CD4-positive, alpha-beta T cell treated with Interleukin-17A for 4 hours (primary cell): ENCODE measurements at regions not wholly inside any gene's neighbourhood (a gene's known extent, or its start where the extent isn't known, plus 50 kb on each side); places are given as distances from the start of the nearest gene placed in this dataset.

Experiments used
- DNase-seq: peaks from one replicate; pipeline ENCODE4 v3.0.0-alpha.2; 2020; ENCODE audit warnings: mixed read lengths

DNA sequence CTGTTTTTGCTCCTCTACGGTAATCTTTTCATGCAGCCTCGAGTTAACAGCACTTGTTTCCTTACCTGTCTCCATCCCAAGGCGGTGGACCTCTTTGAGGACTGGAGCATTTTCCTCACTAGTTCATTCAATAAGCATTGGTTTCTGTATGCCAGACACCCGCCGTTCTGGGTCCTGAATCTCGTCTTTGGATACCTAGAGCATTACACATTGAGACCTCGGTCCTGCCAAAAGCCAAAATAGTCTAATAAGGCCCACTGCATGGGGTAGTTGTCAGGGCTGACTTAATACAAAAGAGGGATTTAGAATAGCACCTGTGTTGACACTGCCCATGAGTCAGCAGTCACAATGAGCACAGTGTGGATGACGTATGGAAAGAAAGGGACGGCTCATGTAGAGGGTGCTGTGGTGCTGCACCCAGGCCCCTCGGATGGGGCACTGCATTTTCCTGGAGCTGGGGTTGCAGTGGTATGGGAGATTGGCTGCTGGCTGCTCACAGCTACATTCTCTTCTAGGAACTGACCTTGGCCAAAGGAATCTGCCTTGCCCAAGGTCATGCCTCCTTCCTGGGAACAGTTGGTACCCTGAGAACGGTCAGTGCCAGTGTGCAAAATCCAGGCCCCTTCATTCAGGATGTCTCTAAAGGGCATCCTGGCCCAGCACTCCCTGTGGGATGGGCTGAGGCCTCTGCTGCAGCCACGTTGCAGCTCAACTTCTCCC is 126.9 kb upstream of the NCK2 start:
- DNase-seq: no peak

DNA sequence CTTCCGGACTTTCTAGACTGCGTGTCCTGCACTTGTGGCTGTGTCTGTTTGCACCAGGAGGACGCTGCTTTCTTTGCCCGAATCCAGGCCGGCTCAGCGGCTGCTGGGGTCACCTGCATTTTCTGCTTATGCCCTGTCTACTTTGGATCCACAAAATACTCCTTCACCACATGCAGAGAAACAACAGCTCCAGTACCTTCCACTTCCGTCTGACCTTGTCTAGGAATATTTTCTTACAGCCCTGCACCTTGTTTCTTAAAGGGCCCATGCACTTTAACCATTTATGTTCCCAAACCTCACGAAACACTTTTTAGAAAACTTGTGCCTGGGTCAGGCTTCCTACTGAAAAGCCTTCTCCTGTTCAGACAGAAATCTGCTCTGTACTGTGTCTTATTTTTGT is 129.4 kb upstream of the NCK2 start:
- DNase-seq: no peak

DNA sequence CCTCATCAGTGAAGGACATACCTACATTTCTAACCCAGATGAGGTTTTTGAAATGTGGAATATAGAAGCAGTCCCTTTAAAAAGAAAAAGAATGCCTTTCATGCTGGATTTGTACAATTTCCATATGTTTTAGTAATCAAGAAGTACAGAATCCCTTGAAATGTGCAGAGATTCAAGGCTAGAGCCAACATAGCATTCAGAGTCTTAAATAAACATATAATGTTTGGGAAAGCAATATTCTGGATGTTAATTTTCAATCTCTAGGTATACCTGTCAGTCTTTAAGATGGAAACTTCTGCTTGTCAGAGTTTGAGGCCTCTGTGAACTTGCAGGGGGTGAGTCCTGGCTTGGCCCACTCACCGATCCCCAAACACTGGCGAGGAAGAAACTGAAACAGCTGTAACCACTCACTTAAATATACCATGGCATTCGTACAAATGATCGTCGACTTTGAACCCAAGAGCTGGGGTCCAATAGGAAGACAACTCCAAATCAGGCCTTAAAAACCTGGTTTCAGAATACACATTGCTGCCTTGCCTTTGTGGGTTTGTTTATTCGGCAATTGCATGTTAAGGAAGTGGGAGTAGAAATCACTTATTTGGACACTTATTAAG is 132.8 kb upstream of the NCK2 start:
- no peak for DNase-seq

DNA sequence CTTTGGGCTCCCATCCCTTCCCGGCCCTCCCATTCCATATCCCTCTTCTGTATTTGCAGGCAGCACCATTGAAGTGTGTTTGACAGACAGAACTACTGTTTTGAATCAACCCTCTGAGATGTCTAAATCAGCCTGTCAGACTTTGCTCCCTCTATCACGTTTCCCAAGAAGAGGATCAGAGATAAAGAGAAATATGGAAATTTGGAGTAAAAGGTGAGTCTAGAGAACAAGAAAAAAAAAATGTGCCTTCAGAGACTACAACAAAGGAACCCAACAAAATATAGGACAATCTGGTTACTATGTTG is 133.4 kb upstream of the NCK2 start:
- DNase-seq: no peak

DNA sequence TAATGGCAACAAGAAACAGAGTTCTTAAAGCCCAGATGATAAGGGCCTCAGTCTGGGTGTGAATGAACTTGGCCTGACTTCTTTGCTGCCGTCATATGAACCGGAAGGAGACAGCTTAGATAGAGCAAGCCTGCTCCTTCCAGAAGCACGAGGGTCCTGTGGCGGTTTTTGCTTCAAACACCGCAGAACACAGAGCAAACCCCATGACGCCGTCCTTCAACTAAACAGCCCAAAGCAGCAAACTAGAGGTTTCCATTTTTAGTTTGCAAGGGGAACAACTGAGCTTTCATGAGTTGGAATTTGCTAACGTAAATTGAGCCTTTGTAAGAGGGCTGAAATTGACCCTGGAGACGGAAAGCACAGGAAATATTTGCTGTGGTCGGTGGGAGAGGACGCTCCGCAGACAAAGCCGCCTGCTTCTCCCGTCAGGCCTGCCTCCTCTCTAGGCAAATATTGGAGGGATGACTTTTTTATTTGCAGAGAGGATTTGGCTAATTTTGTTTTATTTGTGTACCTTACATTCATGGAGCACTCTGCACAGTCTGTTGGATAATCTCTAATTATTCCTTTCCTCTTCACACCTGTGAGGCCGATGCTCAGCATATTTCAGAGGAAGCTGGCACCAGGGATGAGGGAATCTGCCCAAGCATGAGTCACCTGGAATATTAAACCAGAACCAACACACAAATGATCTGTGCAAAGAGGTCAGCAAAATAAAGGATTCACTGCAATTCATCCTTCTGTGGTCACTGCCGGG is 134.0 kb upstream of the NCK2 start:
- no peak for DNase-seq

DNA sequence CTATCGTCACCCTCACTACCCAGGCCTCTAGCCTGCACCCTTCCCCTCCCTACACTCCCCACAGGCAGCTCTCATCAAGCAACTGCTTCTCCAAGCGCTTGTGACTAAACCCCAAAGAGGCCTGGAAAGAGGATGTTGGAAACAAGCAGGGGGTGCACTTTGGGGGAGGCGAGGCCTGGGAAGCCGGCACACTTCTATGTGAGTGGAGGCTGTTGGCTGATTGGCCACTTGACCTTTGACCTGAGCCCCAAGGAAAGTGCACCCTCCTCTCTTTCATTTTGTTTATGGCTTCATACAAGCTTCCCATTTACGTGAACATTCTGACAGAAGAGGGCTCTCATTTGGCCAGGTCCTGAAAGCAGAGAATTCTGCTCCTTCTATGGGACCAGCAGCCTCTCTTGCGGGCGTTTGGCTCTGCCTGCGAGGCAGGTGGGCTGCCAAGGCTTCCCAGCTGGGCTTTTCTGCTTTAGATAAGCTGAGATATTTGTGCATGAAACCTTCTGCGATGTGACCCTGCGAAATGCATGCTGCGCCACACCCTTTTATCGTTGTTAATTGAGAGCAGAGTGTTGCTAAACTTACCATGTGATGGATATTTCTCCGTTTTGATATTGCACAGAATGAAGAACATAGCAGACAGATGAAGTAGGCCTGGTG is 134.8 kb upstream of the NCK2 start:
- DNase-seq: no peak

DNA sequence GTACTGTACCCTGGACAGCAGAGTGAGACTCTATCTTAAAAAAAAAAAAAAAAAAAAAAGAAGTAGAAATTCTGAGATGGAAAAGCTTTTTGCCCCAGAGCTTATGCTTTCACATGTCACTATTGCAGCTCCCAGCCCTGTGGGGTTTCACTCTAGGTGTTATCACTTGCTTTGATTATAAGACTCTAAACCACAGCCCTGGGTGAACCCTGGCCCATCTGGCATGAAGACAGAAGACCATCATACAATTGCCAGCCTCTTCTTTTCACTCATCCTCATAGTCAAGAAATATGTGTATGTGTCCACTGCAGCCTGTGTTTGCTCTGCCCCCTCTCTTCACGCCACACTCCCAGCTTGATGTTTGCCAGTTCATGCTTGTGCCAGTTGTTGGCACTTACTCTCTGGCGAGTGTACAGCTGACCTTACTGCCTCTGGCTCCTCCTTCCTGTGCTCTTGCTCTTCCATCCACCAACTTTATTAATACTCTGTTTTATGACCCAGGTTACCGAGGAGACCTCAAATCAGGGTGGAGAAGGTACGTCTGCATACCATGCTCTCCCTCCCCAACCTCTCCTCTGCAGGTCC is 136.7 kb upstream of the NCK2 start:
- DNase-seq: no peak

DNA sequence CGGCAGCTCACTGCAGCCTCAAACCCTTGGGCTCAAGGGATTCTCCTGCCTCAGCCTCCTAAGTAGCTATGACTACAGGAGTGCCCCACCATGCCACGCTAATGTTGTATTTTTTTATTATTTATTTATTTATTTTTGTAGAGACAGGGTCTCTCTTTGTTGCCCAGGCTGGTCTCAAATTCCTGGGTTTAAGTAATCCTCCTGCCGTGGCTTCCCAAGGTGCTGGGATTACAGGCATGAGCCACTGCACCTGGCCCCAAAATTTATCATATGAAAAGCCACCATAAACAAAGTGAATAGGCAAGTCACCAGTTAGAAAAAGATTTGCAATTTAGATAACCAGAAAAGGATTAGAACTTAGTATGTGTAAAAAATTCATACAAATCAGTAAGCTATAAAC is 138.6 kb upstream of the NCK2 start:
- no peak for DNase-seq

DNA sequence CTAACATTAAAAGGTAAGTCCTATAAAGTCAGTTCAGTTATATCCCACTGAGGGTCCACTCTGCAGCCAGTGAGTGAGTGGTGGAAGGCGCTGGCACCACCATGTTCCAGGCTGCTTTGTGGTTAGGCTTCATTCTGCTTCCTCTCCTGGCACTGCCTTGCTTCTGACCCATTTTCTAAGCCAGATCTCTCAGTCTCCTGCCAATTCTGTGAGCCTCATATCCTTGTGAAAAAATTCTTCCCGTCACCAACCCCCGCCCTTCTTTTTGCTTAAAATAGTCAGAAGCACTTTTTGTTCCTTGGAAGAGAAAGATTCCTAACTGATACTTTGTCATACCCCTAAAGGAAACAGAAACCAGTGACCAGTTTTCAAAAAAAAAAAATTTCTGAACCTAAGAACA is 139.8 kb upstream of the NCK2 start:
- DNase-seq: no peak

DNA sequence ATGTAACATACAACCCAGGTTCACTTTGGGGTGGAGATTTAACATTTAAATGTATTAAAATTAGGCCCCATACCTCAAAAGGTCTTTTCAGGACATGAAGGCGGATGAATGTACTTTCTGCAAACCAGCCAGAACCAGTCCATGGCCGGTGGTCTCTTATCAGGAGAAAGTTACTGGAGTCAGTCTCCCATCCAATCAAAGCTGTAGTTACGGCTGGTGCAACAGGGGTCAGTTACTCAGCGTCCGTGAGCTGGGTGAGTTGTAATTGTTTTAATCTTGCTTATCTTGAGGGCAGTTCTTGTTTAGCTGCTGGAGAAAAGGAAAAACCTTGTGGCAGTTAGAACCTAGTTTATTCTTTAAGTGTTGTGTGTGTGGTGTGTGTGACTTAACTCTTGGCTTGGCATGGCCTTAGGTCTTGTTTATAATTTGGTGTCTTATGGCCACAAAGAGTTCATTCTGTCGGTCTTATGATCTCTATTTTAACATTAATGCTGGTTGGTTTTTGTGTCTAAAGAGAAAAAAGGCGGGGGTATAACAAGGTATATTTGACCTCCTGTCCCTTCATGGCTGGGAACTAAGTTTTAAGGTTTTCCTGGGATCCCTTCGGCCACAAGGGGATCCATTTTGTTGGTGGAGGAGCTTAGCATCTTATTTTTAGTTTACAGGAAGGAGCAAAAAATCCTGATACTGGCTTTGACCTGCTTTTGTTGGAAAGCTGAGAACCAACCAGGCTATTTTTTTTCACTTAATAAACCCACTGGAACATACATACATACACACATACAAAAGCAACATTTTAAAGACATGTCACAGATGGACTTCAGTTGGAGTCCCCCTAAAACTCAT is 143.5 kb upstream of the NCK2 start:
- DNase-seq: no peak

DNA sequence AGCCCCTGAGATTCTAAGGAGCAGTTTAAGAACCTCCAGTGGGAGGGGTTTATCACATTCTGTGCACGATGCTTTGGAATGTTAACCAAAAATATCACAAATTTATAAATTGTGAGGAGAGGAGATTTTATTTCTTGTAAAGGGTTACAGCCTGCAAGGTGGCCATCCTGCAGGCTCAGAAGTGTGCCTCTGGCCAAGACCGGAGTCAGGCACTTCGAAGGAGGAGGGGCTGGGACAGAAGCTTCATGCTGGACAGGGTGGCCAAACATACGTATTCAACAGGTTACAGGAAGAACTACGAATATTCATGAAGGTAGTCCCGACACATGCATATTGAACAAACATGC is 144.1 kb upstream of the NCK2 start:
- DNase-seq: no peak

DNA sequence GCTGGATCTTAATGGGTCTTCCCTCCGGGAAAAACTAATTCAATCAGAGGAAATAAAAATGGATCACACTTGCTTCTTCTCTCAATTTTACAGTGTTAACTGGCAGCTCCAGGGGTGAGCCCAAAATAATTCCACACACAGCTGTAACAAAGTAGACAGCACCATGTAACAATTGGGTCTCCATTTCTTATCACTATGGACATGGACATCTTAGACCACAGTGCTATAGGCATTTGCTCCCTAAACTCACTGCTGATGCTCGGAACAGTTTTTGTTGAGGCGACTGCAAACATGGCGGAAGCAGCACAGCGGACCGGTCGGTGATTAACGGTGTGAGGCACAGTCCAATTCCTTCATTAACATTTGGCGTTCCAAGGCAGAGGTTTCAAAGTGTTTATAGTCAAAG is 144.7 kb upstream of the NCK2 start:
- no peak for DNase-seq

DNA sequence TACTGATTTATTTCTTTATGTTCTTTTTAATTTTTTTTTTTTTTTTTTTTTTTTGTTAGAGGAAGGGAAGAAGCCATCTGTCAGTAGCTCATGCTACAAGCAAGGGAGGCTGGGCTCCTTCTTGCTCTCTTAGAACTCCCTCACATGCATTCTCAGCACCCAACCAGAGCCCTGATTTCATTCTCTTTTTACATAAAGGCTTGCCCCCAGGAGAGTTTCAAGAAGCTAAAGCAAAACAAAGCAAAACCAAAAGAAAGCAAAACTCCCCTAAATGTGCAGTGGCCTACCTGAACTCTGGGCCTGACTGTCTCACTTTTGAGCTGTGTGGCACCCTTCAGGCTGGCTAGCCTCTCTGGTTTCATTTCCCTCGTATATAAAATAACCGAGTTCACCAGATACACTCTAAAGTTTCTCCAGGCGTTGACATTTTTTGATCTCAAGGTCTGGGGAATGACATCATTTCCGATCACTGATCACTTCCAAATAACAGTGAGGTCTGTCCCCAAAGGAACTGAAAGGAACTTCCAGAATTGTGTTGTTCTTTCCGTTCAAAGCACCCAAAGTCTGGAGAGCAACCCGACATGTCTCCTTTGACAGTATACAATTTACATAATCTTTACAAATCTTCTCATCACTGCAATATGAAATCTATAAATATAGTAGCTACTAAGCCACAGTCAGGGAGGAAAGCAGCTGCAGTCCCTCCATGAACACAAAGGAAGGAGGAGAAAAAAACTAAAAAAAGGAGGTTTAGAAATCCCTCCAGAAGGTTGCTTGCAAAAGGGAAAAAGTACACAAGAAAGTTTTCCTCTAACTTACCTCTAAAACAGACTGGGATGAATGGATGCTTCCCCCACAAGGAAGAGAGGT is 145.6 kb upstream of the NCK2 start:
- no peak for DNase-seq

DNA sequence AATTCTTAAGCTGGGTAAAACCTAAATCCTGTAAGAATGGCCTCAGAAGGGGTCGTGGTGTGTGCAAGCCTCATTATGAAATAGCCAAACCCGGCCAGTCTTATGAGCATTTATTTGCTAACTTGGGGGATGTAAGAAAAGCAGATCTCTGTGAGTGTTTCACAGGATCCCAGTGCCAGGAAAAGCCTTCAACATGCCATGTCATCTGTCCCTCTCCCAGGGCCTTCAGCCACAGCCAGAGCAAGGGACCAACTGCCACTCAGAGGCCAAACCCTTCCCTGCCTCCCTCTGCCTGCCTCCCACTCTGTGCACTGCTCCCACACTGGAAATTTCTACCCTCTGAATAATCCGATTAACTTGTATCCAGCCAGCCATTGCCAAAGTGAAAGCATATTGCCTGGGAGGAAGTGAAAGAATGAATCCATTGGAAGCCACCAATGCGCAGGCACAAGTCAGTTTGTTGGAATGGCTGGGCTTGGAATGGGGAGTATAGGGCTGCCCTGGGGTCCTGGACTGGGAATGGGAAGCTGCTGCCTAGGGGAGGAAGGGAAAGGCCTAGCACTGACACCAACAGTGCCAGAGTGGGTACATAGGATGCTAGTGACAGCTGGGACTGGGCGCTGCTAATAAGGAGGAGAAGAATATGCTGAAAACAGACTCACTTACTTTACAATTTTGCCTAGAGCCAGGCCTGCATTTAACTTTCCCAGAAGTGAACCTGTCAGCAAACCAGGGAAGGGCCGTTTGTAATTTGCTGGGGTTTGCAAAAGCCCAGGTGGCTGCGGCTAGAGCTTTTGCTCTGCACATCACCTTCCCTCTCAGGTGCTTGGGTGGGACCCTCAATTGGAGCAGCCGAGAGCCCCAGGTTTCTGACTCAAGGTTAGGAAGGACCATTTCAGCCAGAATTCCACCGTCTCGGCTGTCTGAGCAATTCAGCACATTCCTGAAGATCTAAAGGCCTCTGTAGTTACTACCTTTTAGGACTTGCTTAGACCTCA is 146.6 kb upstream of the NCK2 start:
- DNase-seq: no peak

DNA sequence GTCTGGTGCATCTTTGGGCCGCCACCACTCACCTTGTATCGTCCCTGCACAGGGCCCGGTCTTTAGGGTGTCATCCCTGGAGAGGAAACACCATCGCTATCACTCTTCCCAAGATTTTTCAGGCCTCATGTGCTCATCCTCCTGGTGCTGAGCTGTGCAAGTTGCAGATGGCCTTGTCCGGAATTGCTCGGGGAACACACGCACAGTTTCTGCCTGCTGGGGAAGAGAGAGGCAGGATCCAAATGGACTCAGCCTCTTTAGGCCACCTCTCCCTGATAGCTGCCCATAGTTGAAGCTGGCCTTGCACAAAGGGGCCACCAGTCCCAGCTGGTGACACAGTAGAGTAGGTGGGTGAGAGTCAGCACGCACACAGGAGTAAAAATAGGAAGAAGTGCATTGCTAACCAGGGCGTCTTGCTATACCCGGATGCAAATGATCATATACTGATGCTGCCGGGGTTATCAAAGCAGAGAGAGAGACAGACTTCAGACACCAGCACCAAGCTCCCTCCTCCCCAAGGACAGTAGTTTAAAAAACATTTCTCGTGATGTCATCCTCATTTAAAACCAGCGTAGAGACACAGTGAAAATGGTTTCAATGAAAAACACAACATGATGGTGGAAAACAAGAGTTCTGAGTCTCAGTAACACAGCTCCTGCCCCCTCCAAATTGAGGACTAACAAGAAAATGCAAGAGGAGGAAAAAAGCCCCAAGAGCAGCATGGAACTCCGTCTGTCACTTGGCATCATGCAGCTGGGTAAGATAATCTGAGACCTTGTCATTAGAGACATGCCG is 147.5 kb upstream of the NCK2 start:
- DNase-seq: no peak

DNA sequence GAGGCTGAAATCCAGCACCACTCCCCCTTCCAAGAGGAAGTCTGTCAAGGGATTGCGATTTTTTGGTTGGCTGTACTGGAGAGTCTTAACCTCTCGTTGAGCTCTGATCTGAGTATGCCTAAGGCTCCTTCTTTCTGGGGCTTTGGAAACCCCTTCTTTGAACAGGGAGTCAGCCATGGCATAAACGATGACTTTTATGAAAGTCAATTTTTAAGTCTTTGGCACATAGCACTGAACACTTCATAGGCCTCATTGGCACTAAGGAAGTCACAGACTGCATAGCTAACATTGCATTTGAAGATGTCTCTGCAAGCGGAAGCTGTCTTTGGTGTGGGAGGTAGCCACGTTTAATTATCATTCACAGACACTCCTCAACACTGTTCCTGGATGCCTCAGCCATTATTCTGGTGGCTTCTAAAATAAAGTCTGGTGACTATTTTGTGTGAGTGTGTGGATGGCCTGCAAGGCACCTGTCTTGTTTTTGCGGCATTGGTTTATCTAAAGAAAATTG is 148.2 kb upstream of the NCK2 start:
- DNase-seq: no peak

DNA sequence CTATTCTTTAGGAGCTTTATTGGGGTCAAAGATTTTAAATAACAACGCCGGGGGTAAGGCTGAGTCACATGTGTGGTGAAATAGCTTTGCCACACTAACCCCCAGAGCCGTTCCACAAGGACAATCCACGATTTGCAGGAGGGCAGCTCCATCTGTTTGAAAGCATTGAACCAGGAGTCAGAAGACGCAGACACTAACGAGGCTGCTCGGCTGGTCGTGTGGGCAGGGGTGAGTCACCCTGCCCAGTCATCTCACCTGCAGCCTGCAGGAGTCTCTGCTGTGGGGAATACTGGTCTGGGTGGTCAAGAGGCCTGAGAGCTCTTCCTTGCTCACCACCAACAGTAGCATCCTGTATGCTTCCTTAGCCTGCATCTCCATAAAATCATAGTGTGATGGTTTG is 149.2 kb upstream of the NCK2 start:
- DNase-seq: no peak

DNA sequence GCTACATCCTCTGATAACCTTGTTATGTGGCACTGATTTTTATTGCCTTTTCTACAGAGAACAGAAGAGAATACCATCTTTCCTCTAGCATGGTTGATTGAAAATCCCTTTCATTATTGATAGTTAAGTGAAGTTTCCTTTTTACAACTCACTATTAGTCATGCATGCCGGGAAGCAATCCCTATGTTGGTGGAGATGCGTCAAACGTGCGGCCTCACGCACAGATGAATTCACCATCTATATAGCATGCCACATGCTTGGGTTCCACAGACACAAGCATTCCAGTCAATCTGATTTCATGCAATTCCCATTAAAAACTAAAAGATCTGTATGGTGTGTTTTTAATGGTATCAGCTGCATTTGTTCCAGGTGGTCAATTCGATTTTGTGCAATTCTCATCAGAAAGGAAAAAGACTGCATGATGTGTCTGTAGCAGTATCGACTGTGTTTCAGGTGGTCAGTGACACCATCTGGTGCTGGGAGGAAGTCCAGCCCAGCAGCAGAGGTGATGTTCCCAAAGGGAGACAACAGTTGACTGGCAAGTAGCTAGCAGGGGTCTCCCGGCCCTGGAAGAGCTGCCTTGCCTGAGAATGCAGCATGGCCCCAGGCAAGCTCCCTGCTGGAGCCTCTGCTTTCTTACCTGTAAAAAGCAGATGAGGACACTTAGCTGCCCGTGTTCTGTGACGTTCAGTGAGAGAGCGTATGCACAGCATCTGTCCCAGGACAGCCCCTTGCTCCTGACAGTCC is 151.3 kb upstream of the NCK2 start:
- DNase-seq: no peak

DNA sequence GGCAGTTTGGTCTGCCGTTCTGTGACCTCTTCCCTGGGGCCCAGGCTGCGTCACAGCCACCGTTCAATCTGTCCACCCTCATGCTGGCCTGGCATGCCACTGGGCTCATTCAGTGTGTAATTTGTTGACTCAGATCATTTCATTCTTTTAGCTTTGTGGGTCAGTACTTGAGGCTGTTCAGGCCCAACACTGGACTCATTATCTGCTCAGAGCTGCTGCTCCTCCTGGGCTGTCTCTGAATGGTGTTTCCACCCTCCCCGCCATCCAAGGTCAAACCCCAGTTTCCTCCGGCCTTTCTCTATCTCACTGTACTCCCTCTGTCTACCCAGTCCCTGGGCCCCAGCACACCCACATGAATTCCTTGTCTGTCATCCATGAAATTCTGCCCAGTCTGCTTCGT is 152.4 kb upstream of the NCK2 start:
- DNase-seq: no peak
